OCI-LY3 (cell line): ENCODE measurements at regions not wholly inside any gene's neighbourhood (a gene's known extent, or its start where the extent isn't known, plus 50 kb on each side); places are given as distances from the start of the nearest gene placed in this dataset.
A peak's percentile ranks its signal among the peaks of the same experiment; 100 is the strongest.

Source experiments
- H2AFZ ChIP-seq: fragments of 200-600, 300-600 bp; shearing (Covaris generic); 2 replicates; pipeline ENCODE4 v1.6.0; 2014; ENCODE audit warnings: antibody characterized with exemption, low read depth, low read length
- H3K27ac ChIP-seq: fragments of 200-600, 300-600 bp; sonication (generic); 2 replicates; pipeline ENCODE4 v1.5.1; 2014; ENCODE audit warnings: mild to moderate bottlenecking, low read length, moderate library complexity, mixed read lengths
- H3K27me3 ChIP-seq: fragments of 200-600, 300-600 bp; sonication (generic); 2 replicates; pipeline ENCODE4 v1.6.1; 2014; ENCODE audit warnings: low read depth, low read length, mixed read lengths
- H3K36me3 ChIP-seq: fragments of 200-600, 300-600 bp; sonication (generic); replicated peaks from 2 replicates; pipeline ENCODE3; 2014; ENCODE audit warnings: low read depth, low read length, mixed read lengths
- H3K4me1 ChIP-seq: fragments of 300-600, 200-600 bp; sonication (generic); 2 replicates; pipeline ENCODE4 v1.6.1; 2014; ENCODE audit warnings: low read length, mixed read lengths
- H3K4me2 ChIP-seq: fragments of 200-600, 300-600 bp; sonication (generic); 2 replicates; pipeline ENCODE4 v1.6.1; 2014; ENCODE audit warnings: low read length, mixed read lengths
- H3K4me3 ChIP-seq: fragments of 300-600, 200-600 bp; sonication (generic); 2 replicates; pipeline ENCODE4 v1.5.1; 2014; ENCODE audit warnings: antibody characterized with exemption, mild to moderate bottlenecking, low read length, moderate library complexity
- H3K79me2 ChIP-seq: fragments of 300-600, 200-600 bp; shearing (Covaris generic); 2 replicates; pipeline ENCODE4 v1.6.1; 2014; ENCODE audit warnings: mild to moderate bottlenecking, low read length, mixed read lengths
- H3K9ac ChIP-seq: fragments of 300-600, 200-600 bp; shearing (Covaris generic); 2 replicates; pipeline ENCODE4 v1.6.0; 2014; ENCODE audit warnings: mild to moderate bottlenecking, low read length, moderate library complexity
- H3K9me3 ChIP-seq: fragments of 200-600, 300-600 bp; shearing (Covaris generic); 2 replicates; pipeline ENCODE4 v1.6.1; 2014; ENCODE audit warnings: low read length, mixed read lengths; ENCODE audit not compliant: insufficient read depth
- H4K20me1 ChIP-seq: fragments of 200-600, 300-600 bp; sonication (generic); 2 replicates; pipeline ENCODE4 v1.6.1; 2016; ENCODE audit warnings: low read length, mixed read lengths; ENCODE audit not compliant: insufficient read depth
- CTCF ChIP-seq: fragments of 200-600, 300-600 bp; sonication (generic); IDR thresholded peaks from 2 replicates; pipeline ENCODE4 v1.5.1; 2014; ENCODE audit warnings: antibody characterized with exemption, low read length, low read depth
- EZH2phosphoT487 ChIP-seq: fragments of 200-600 bp; shearing (Covaris generic); IDR thresholded peaks from 2 replicates; pipeline ENCODE4 v1.6.1; 2018; ENCODE audit warnings: antibody characterized with exemption, mixed run types, low read depth

GRCh38 chr18:24659827-24660720 lies 199.6 kb downstream of the HRH4 start:
- Histone ChIP-seq H3K27me3 (peaks cover 5% of the 10 kb centered on the region; the same call in 1 of the 2 replicates), H3K36me3 (no peaks in the 10 kb centered on the region), H3K27ac (no peak overlapping the region), H2AFZ (no peak overlapping the region), H3K79me2 (no peaks in the 10 kb centered on the region), H3K4me2 (peak overlapping the region; percentile 29), H3K4me3 (peak overlapping the region; percentile 33; the same call in 1 of the 2 replicates), H4K20me1 (no peaks in the 10 kb centered on the region), H3K9ac (no peak overlapping the region), H3K4me1 (no peaks in the 10 kb centered on the region), H3K9me3 (no peaks in the 10 kb centered on the region)
- TF ChIP-seq CTCF (no peak), EZH2phosphoT487 (no peak)

GRCh38 chr18:24660956-24661355 lies 200.5 kb downstream of the HRH4 start:
- Histone ChIP-seq H3K9ac (no peak overlapping the region), H2AFZ (no peak overlapping the region), H3K4me2 (no peak overlapping the region), H3K4me1 (no peaks in the 10 kb centered on the region), H4K20me1 (no peaks in the 10 kb centered on the region), H3K36me3 (no peaks in the 10 kb centered on the region), H3K27me3 (peaks cover 5% of the 10 kb centered on the region; the same call in 1 of the 2 replicates), H3K4me3 (no peak overlapping the region), H3K9me3 (no peaks in the 10 kb centered on the region), H3K79me2 (no peaks in the 10 kb centered on the region), H3K27ac (no peak overlapping the region)
- no peak for TF ChIP-seq CTCF
- no peak for TF ChIP-seq EZH2phosphoT487

DNA sequence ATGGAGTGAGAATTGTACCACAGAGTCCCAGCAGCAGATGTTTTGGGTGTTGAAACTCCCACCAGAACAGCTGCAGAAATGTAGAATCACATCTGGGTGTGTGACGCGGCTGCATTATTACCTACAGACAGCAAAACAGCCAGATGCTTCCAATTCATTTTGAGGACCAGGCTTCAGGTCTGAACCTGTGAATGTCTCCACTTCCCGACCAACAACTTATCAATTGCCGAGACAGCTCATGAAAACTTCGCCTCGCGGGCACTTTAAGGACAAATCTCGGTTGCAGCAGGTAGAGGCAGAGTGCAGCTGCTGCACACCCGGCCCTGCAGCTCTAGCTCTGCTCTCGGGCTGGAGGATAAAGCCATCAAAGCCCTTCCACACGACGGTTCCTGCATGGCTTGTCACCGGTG lies 202.0 kb downstream of the HRH4 start:
- no peak overlapping the region for H3K27ac ChIP-seq
- H3K36me3 ChIP-seq = no peaks in the 10 kb centered on the region
- TF ChIP-seq EZH2phosphoT487 (no peak), CTCF (no peak)
- H4K20me1 ChIP-seq = no peaks in the 10 kb centered on the region
- H3K4me3 ChIP-seq = no peak overlapping the region
- no peaks in the 10 kb centered on the region; the same call in 1 of the 2 replicates for H3K9me3 ChIP-seq
- H3K4me1 ChIP-seq = no peaks in the 10 kb centered on the region
- H3K27me3 ChIP-seq = peaks cover 5% of the 10 kb centered on the region; the same call in 1 of the 2 replicates
- H3K9ac ChIP-seq = no peak overlapping the region
- H3K4me2 ChIP-seq = no peak overlapping the region
- no peak overlapping the region for H2AFZ ChIP-seq
- H3K79me2 ChIP-seq = no peaks in the 10 kb centered on the region

GRCh38 chr18:24663026-24663425 lies 202.6 kb downstream of the HRH4 start:
- Histone ChIP-seq H2AFZ (no peak overlapping the region), H3K79me2 (no peaks in the 10 kb centered on the region), H4K20me1 (no peaks in the 10 kb centered on the region), H3K4me2 (no peak overlapping the region), H3K36me3 (no peaks in the 10 kb centered on the region), H3K27ac (no peak overlapping the region), H3K4me1 (no peaks in the 10 kb centered on the region), H3K4me3 (no peak overlapping the region), H3K27me3 (peaks cover 5% of the 10 kb centered on the region; the same call in 1 of the 2 replicates), H3K9me3 (no peaks in the 10 kb centered on the region; the same call in 1 of the 2 replicates), H3K9ac (no peak overlapping the region)
- TF ChIP-seq EZH2phosphoT487 (no peak), CTCF (no peak)
